Hepatocyte (in vitro differentiated cells): ENCODE measurements at regions not wholly inside any gene's neighbourhood (a gene's known extent, or its start where the extent isn't known, plus 50 kb on each side); places are given as distances from the start of the nearest gene placed in this dataset.

ENCODE experiments used
- CTCF ChIP-seq: fragments of 200-600 bp; sonication (generic); IDR thresholded peaks from 2 replicates; pipeline ENCODE4 v1.5.1; 2016; ENCODE audit warnings: antibody characterized with exemption, mild to moderate bottlenecking; ENCODE audit not compliant: poor library complexity
- EZH2phosphoT487 ChIP-seq: fragments of 200-600 bp; sonication (generic); IDR thresholded peaks from one replicate; pipeline ENCODE4 v1.6.1; 2018; ENCODE audit warnings: antibody characterized with exemption, mild to moderate bottlenecking, low read depth, moderate library complexity; ENCODE audit not compliant: unreplicated experiment, severe bottlenecking

GRCh38 chr2:147204102-147204501, 640.7 kb upstream of the ACVR2A start:
- TF ChIP-seq CTCF (no peak), EZH2phosphoT487 (no peak)
